NCI-H2107 treated with DMSO at 0.1 percent for 48 hours (cell line): ENCODE measurements at regions not wholly inside any gene's neighbourhood (a gene's known extent, or its start where the extent isn't known, plus 50 kb on each side); places are given as distances from the start of the nearest gene placed in this dataset.

ENCODE experiments used
- DNase-seq: peaks from one replicate; lab custom pipeline; 2025; ENCODE audit not compliant: unreplicated experiment; lab: John Stamatoyannopoulos, UW

GRCh38 chr14:42057111-42057510 is 450.4 kb downstream of the LRFN5 start:
- DNase-seq = no peak

GRCh38 chr14:42047421-42048055 is 440.9 kb downstream of the LRFN5 start:
- DNase-seq = no peak

- no peak for DNase-seq
Measured at GRCh38 chr14:42045383-42045782, 438.7 kb downstream of the LRFN5 start.

GRCh38 chr14:42028607-42029006 is 421.9 kb downstream of the LRFN5 start:
- no peak for DNase-seq

GRCh38 chr14:42027271-42027670 is 420.6 kb downstream of the LRFN5 start:
- no peak for DNase-seq

- no peak for DNase-seq
Measured at GRCh38 chr14:42023452-42023851, 416.8 kb downstream of the LRFN5 start.

GRCh38 chr14:42014301-42014700 is 407.6 kb downstream of the LRFN5 start:
- no peak for DNase-seq

GRCh38 chr14:42013559-42013958 is 406.9 kb downstream of the LRFN5 start:
- DNase-seq = no peak

- no peak for DNase-seq
Measured at GRCh38 chr14:42013153-42013552, 406.5 kb downstream of the LRFN5 start.

GRCh38 chr14:42011221-42011620 is 404.5 kb downstream of the LRFN5 start:
- DNase-seq = no peak

GRCh38 chr14:42004321-42004720 is 397.6 kb downstream of the LRFN5 start:
- no peak for DNase-seq

- DNase-seq = no peak
Measured at GRCh38 chr14:42002141-42002540, 395.5 kb downstream of the LRFN5 start.

- DNase-seq = no peak
Measured at GRCh38 chr14:42001431-42001830, 394.8 kb downstream of the LRFN5 start.

- no peak for DNase-seq
Measured at GRCh38 chr14:42000450-42000849, 393.8 kb downstream of the LRFN5 start.

GRCh38 chr14:41993687-41994086 is 387.0 kb downstream of the LRFN5 start:
- DNase-seq = no peak

GRCh38 chr14:41986700-41987099 is 380.0 kb downstream of the LRFN5 start:
- no peak for DNase-seq

GRCh38 chr14:41986083-41986645 is 379.5 kb downstream of the LRFN5 start:
- no peak for DNase-seq

- DNase-seq = no peak
Measured at GRCh38 chr14:41973178-41973577, 366.5 kb downstream of the LRFN5 start.

GRCh38 chr14:41972531-41972930 is 365.9 kb downstream of the LRFN5 start:
- no peak for DNase-seq

- no peak for DNase-seq
Measured at GRCh38 chr14:41960281-41960680, 353.6 kb downstream of the LRFN5 start.

GRCh38 chr14:41957459-41957858 is 350.8 kb downstream of the LRFN5 start:
- no peak for DNase-seq
